ENCODE measurements at regions not wholly inside any gene's neighbourhood (a gene's known extent, or its start where the extent isn't known, plus 50 kb on each side); places are given as distances from the start of the nearest gene placed in this dataset.

- no peak for TF ChIP-seq POLR2A (IDR thresholded peaks at IDR 0.05)
- TF ChIP-seq CTCF (IDR thresholded peaks at IDR 0.05), result no peak
Observed at GRCh38 chr3:1699361-1699920, 399.2 kb upstream of the CNTN4 start.

Measured in lower leg skin (tissue), 3 donors.